ENCODE measurements at regions not wholly inside any gene's neighbourhood (a gene's known extent, or its start where the extent isn't known, plus 50 kb on each side); places are given as distances from the start of the nearest gene placed in this dataset.

DNA sequence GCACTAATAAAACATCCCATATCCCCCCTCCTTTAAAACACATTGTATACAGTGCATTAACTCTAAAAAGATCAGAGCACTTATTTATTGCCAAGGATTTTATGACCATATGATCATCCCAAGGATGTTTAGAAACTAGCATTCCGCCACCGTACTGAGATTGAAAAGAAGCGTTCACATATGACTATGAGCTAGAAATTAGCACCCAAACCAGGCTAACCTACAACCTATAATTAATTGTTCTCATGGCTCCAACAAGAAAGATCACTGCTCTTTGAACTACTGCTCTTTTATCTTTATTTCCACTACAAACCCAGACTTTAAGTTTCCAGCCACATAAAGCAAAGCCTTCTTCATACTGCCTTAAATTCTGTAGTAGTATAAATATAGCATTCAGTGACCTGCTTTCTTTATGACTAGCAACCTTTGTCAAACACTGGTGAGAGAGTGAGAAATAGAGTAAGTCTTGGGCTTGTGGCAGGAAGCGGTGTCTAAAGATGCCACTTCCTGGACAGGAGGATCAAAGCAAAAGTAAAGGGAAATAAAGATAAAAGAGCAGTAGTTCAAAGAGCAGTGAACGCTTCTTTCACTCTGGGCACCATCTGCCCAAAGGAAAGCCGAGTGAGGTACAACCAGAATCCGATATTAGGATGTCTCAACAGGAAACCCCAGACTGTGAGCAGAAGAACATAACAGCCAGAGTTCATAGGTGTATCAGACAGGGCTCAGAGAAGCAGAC, 151.1 kb upstream of the ERCC6L2 start (continued):
- TF ChIP-seq, protein P1, sequence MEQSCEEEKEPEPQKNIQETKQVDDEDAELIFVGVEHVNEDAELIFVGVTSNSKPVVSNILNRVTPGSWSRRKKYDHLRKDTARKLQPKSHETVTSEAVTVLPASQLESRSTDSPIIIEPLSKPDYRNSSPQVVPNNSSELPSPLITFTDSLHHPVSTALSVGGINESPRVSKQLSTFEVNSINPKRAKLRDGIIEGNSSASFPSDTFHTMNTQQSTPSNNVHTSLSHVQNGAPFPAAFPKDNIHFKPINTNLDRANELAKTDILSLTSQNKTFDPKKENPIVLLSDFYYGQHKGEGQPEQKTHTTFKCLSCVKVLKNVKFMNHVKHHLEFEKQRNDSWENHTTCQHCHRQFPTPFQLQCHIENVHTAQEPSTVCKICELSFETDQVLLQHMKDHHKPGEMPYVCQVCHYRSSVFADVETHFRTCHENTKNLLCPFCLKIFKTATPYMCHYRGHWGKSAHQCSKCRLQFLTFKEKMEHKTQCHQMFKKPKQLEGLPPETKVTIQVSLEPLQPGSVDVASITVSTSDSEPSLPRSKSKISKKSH (CRISPR knock-in tag; IDR thresholded peaks at IDR 0.05; ENCODE audit: borderline replicate concordance) = no peak
- TF ChIP-seq, protein P2, sequence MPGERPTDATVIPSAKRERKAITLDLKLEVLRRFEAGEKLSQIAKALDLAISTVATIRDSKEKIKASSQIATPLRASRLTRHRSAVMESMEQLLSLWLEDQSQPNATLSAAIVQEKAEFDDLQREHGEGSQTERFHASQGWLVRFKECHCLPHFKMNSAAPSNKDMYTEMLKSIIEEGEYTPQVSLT (CRISPR knock-in tag; IDR thresholded peaks at IDR 0.05; ENCODE audit: borderline replicate concordance, low read depth) = no peak
- TF ChIP-seq, protein P3, sequence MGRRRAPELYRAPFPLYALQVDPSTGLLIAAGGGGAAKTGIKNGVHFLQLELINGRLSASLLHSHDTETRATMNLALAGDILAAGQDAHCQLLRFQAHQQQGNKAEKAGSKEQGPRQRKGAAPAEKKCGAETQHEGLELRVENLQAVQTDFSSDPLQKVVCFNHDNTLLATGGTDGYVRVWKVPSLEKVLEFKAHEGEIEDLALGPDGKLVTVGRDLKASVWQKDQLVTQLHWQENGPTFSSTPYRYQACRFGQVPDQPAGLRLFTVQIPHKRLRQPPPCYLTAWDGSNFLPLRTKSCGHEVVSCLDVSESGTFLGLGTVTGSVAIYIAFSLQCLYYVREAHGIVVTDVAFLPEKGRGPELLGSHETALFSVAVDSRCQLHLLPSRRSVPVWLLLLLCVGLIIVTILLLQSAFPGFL (CRISPR knock-in tag; IDR thresholded peaks at IDR 0.05) = no peak
- TF ChIP-seq, protein P4, sequence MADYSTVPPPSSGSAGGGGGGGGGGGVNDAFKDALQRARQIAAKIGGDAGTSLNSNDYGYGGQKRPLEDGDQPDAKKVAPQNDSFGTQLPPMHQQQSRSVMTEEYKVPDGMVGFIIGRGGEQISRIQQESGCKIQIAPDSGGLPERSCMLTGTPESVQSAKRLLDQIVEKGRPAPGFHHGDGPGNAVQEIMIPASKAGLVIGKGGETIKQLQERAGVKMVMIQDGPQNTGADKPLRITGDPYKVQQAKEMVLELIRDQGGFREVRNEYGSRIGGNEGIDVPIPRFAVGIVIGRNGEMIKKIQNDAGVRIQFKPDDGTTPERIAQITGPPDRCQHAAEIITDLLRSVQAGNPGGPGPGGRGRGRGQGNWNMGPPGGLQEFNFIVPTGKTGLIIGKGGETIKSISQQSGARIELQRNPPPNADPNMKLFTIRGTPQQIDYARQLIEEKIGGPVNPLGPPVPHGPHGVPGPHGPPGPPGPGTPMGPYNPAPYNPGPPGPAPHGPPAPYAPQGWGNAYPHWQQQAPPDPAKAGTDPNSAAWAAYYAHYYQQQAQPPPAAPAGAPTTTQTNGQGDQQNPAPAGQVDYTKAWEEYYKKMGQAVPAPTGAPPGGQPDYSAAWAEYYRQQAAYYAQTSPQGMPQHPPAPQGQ (CRISPR knock-in tag; IDR thresholded peaks at IDR 0.05; ENCODE audit: borderline replicate concordance) = no peak
- TF ChIP-seq, protein P5, sequence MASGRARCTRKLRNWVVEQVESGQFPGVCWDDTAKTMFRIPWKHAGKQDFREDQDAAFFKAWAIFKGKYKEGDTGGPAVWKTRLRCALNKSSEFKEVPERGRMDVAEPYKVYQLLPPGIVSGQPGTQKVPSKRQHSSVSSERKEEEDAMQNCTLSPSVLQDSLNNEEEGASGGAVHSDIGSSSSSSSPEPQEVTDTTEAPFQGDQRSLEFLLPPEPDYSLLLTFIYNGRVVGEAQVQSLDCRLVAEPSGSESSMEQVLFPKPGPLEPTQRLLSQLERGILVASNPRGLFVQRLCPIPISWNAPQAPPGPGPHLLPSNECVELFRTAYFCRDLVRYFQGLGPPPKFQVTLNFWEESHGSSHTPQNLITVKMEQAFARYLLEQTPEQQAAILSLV (CRISPR knock-in tag; IDR thresholded peaks at IDR 0.05; ENCODE audit: borderline replicate concordance) = no peak
- TF ChIP-seq REPIN1 (CRISPR knock-in tag; IDR thresholded peaks at IDR 0.05; ENCODE audit: borderline replicate concordance, low read depth) (no peak), ZNF510 (CRISPR knock-in tag; IDR thresholded peaks at IDR 0.05; ENCODE audit: low read depth) (no peak), ZNF335 (CRISPR knock-in tag; IDR thresholded peaks at IDR 0.05) (peak; percentile 57; the same call in 1 of the 2 replicates), RFX5 (IDR thresholded peaks at IDR 0.05; ENCODE audit: low read depth, low read length) (no peak), SRY (CRISPR knock-in tag; IDR thresholded peaks at IDR 0.05) (no peak), ZNF124 (CRISPR knock-in tag; IDR thresholded peaks at IDR 0.05) (no peak), RBAK (CRISPR knock-in tag; IDR thresholded peaks at IDR 0.05) (no peak), AGO1 (IDR thresholded peaks at IDR 0.05; ENCODE audit: low read depth, low read length, poor library complexity, severe bottlenecking) (no peak), GABPB1 (CRISPR knock-in tag; IDR thresholded peaks at IDR 0.05) (0 out of 2 replicates have a peak, but pooled peaks have one; percentile 21), RORA (CRISPR knock-in tag; IDR thresholded peaks at IDR 0.05) (no peak), SSRP1 (CRISPR knock-in tag; IDR thresholded peaks at IDR 0.05) (no peak), NR1H2 (CRISPR knock-in tag; IDR thresholded peaks at IDR 0.05; ENCODE audit: borderline replicate concordance, low read depth) (no peak), ZNF556 (CRISPR knock-in tag; IDR thresholded peaks at IDR 0.05; ENCODE audit: borderline replicate concordance) (no peak)
- TF ChIP-seq, protein P6, sequence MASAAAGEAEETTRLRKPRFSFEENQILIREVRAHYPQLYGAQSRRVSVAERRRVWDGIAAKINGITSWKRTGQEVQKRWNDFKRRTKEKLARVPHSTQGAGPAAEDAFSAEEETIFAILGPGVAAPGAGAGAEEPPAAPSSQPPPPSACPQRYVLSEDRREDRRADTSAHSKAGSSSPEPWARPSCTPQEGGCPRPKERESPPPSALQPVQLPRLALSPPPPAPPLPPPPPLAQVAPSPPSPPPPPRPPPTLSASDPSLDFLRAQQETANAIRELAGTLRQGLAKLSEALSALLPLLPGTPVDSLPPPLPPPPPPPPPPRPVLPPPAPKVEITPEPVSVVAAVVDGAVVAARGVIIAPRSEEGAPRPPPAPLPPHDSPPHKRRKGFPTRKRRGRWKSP (CRISPR knock-in tag; IDR thresholded peaks at IDR 0.05) = no peak; the same call in 1 of the 2 replicates
- TF ChIP-seq, protein P7, sequence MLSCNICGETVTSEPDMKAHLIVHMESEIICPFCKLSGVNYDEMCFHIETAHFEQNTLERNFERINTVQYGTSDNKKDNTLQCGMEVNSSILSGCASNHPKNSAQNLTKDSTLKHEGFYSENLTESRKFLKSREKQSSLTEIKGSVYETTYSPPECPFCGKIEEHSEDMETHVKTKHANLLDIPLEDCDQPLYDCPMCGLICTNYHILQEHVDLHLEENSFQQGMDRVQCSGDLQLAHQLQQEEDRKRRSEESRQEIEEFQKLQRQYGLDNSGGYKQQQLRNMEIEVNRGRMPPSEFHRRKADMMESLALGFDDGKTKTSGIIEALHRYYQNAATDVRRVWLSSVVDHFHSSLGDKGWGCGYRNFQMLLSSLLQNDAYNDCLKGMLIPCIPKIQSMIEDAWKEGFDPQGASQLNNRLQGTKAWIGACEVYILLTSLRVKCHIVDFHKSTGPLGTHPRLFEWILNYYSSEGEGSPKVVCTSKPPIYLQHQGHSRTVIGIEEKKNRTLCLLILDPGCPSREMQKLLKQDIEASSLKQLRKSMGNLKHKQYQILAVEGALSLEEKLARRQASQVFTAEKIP (CRISPR knock-in tag; IDR thresholded peaks at IDR 0.05; ENCODE audit: borderline replicate concordance) = no peak

All from HepG2 (cell line).